ENCODE measurements at regions not wholly inside any gene's neighbourhood (a gene's known extent, or its start where the extent isn't known, plus 50 kb on each side); places are given as distances from the start of the nearest gene placed in this dataset.
A peak's percentile ranks its signal among the peaks of the same experiment; 100 is the strongest.

GRCh38 chr16:25366078-25366477 is 108.4 kb upstream of the ZKSCAN2 start:
- TF ChIP-seq TEAD4 (IDR thresholded peaks at IDR 0.05; ENCODE audit: low read depth, low read length), result no peak
- TF ChIP-seq SIN3A (conservative IDR thresholded peaks at IDR 0.05 in 1 of 2, IDR thresholded peaks at IDR 0.05 in 1 of 2; ENCODE audit: low read depth in 1 of 2, low read length in 2 of 2), result no peak
- peak in 1 of 3 experiments; percentile 49; a peak in 1 of 4 replicates for TF ChIP-seq CTCF (IDR thresholded peaks at IDR 0.05; ENCODE audit: control extremely low read depth in 1 of 3, insufficient read depth in 1 of 3, low read depth in 1 of 3, low read length in 3 of 3)
- no peak for TF ChIP-seq MAX (IDR thresholded peaks at IDR 0.05)
- TF ChIP-seq POLR2A (IDR thresholded peaks at IDR 0.05; ENCODE audit: control extremely low read depth in 1 of 2, low read depth in 2 of 2, low read length in 2 of 2), result no peak
- no peak for TF ChIP-seq FOSL1 (IDR thresholded peaks at IDR 0.05; ENCODE audit: insufficient read depth, low read depth, low read length)
- TF ChIP-seq SIRT6 (IDR thresholded peaks at IDR 0.05; ENCODE audit: low read length), result no peak
- TF ChIP-seq JUND (IDR thresholded peaks at IDR 0.05; ENCODE audit: low read length), result no peak
- no peak for TF ChIP-seq EZH2 (IDR thresholded peaks at IDR 0.05; ENCODE audit: low read depth, low read length, severe bottlenecking)
- TF ChIP-seq GABPA (IDR thresholded peaks at IDR 0.05; ENCODE audit: borderline replicate concordance, insufficient read depth, low read length), result no peak

All from H1 (cell line).